Astrocyte of the spinal cord (primary cell): ENCODE measurements at regions not wholly inside any gene's neighbourhood (a gene's known extent, or its start where the extent isn't known, plus 50 kb on each side); places are given as distances from the start of the nearest gene placed in this dataset.

Experiments used
- DNase-seq: peaks from one replicate; pipeline ENCODE4 v3.0.0; 2011; ENCODE audit warnings: low read depth, low spot score
- H3K4me3 ChIP-seq: 2 replicates; pipeline ENCODE4 v1.5.1; 2011; ENCODE audit warnings: low read depth, mild to moderate bottlenecking, low read length, moderate library complexity
- CTCF ChIP-seq: IDR thresholded peaks from 2 replicates; pipeline ENCODE4 v1.5.1; 2012; ENCODE audit warnings: low read depth, mild to moderate bottlenecking, low read length, inconsistent platforms
- in situ Hi-C: cut with HindIII; loops from 2 replicates; pipeline ENCODE4 v1.10.0; 2017; ENCODE audit warnings: low sequenced_read_pairs

GRCh38 chr2:107182981-107183380, 297.0 kb upstream of the ST6GAL2 start:
- no peak for TF ChIP-seq CTCF
- H3K4me3 ChIP-seq = no peak overlapping the region
- in situ Hi-C loops = no loop called here
- no peak for DNase-seq

- TF ChIP-seq CTCF = no peak
- in situ Hi-C loops = no loop called here
- H3K4me3 ChIP-seq = no peak overlapping the region
- no peak for DNase-seq
Measured at GRCh38 chr2:107187870-107188269, 301.9 kb upstream of the ST6GAL2 start.

GRCh38 chr2:107195631-107196030, 309.7 kb upstream of the ST6GAL2 start:
- in situ Hi-C loops = no loop called here
- H3K4me3 ChIP-seq = no peak overlapping the region
- no peak for DNase-seq
- no peak for TF ChIP-seq CTCF

- H3K4me3 ChIP-seq = no peak overlapping the region
- DNase-seq = no peak
- in situ Hi-C loops = no loop called here
- TF ChIP-seq CTCF = no peak
Measured at GRCh38 chr2:107197594-107198294, 311.8 kb upstream of the ST6GAL2 start.

- TF ChIP-seq CTCF = no peak
- in situ Hi-C loops = no loop called here
- no peak for DNase-seq
- no peak overlapping the region for H3K4me3 ChIP-seq
Measured at GRCh38 chr2:107202962-107203591, 317.1 kb upstream of the ST6GAL2 start.

- in situ Hi-C loops = no loop called here
- no peak for TF ChIP-seq CTCF
- no peak for DNase-seq
Measured at GRCh38 chr2:107215401-107216350, 329.7 kb upstream of the ST6GAL2 start.

More at GRCh38 chr2:107215401-107216350, 329.7 kb upstream of the ST6GAL2 start:
- no peak overlapping the region for H3K4me3 ChIP-seq
